RPMI8226 (cell line): ENCODE measurements at regions not wholly inside any gene's neighbourhood (a gene's known extent, or its start where the extent isn't known, plus 50 kb on each side); places are given as distances from the start of the nearest gene placed in this dataset.

Experiments
- DNase-seq: peaks from one replicate; pipeline ENCODE4 v3.0.0-alpha.2; 2015

- no peak for DNase-seq
These were observed 69.9 kb upstream of the OTOS start for GRCh38 chr2:240210198-240210965.

- DNase-seq: no peak
These were observed 70.6 kb upstream of the OTOS start for GRCh38 chr2:240211096-240211495.

GRCh38 chr2:240211598-240212424 is 71.4 kb upstream of the OTOS start:
- no peak for DNase-seq

- DNase-seq: no peak
These were observed 72.2 kb upstream of the OTOS start for GRCh38 chr2:240212425-240213225.

- no peak for DNase-seq
These were observed 72.7 kb upstream of the OTOS start for GRCh38 chr2:240213226-240213475.

- no peak for DNase-seq
These were observed 73.3 kb upstream of the OTOS start for GRCh38 chr2:240213476-240214421.

- DNase-seq: no peak
These were observed 74.6 kb upstream of the OTOS start for GRCh38 chr2:240214790-240215675.

GRCh38 chr2:240215676-240216051 is 75.2 kb upstream of the OTOS start:
- no peak for DNase-seq

GRCh38 chr2:240216167-240216566 is 75.7 kb upstream of the OTOS start:
- no peak for DNase-seq

GRCh38 chr2:240217431-240218301 is 77.2 kb upstream of the OTOS start:
- DNase-seq: peak; percentile 23

GRCh38 chr2:240219208-240219890 is 78.9 kb upstream of the OTOS start:
- no peak for DNase-seq

GRCh38 chr2:240220371-240220770 is 79.9 kb upstream of the OTOS start:
- no peak for DNase-seq

GRCh38 chr2:240223631-240224030 is 83.2 kb upstream of the OTOS start:
- DNase-seq: no peak

GRCh38 chr2:240224676-240225075 is 84.2 kb upstream of the OTOS start:
- DNase-seq: no peak

- DNase-seq: no peak
These were observed 84.7 kb upstream of the OTOS start for GRCh38 chr2:240225131-240225530.

- DNase-seq: no peak
These were observed 85.4 kb upstream of the OTOS start for GRCh38 chr2:240225660-240226475.

GRCh38 chr2:240226672-240227537 is 86.4 kb upstream of the OTOS start:
- DNase-seq: no peak
